OCI-LY3 (cell line): ENCODE measurements at regions not wholly inside any gene's neighbourhood (a gene's known extent, or its start where the extent isn't known, plus 50 kb on each side); places are given as distances from the start of the nearest gene placed in this dataset.

ENCODE experiments used
- H2AFZ ChIP-seq: fragments of 200-600, 300-600 bp; shearing (Covaris generic); 2 replicates; pipeline ENCODE4 v1.6.0; 2014; ENCODE audit warnings: antibody characterized with exemption, low read depth, low read length
- H3K27ac ChIP-seq: fragments of 200-600, 300-600 bp; sonication (generic); 2 replicates; pipeline ENCODE4 v1.5.1; 2014; ENCODE audit warnings: mild to moderate bottlenecking, low read length, moderate library complexity, mixed read lengths
- H3K27me3 ChIP-seq: fragments of 200-600, 300-600 bp; sonication (generic); 2 replicates; pipeline ENCODE4 v1.6.1; 2014; ENCODE audit warnings: low read depth, low read length, mixed read lengths
- H3K36me3 ChIP-seq: fragments of 200-600, 300-600 bp; sonication (generic); replicated peaks from 2 replicates; pipeline ENCODE3; 2014; ENCODE audit warnings: low read depth, low read length, mixed read lengths
- H3K4me1 ChIP-seq: fragments of 300-600, 200-600 bp; sonication (generic); 2 replicates; pipeline ENCODE4 v1.6.1; 2014; ENCODE audit warnings: low read length, mixed read lengths
- H3K4me2 ChIP-seq: fragments of 200-600, 300-600 bp; sonication (generic); 2 replicates; pipeline ENCODE4 v1.6.1; 2014; ENCODE audit warnings: low read length, mixed read lengths
- H3K4me3 ChIP-seq: fragments of 300-600, 200-600 bp; sonication (generic); 2 replicates; pipeline ENCODE4 v1.5.1; 2014; ENCODE audit warnings: antibody characterized with exemption, mild to moderate bottlenecking, low read length, moderate library complexity
- H3K79me2 ChIP-seq: fragments of 300-600, 200-600 bp; shearing (Covaris generic); 2 replicates; pipeline ENCODE4 v1.6.1; 2014; ENCODE audit warnings: mild to moderate bottlenecking, low read length, mixed read lengths
- H3K9ac ChIP-seq: fragments of 300-600, 200-600 bp; shearing (Covaris generic); 2 replicates; pipeline ENCODE4 v1.6.0; 2014; ENCODE audit warnings: mild to moderate bottlenecking, low read length, moderate library complexity
- H3K9me3 ChIP-seq: fragments of 200-600, 300-600 bp; shearing (Covaris generic); 2 replicates; pipeline ENCODE4 v1.6.1; 2014; ENCODE audit warnings: low read length, mixed read lengths; ENCODE audit not compliant: insufficient read depth
- H4K20me1 ChIP-seq: fragments of 200-600, 300-600 bp; sonication (generic); 2 replicates; pipeline ENCODE4 v1.6.1; 2016; ENCODE audit warnings: low read length, mixed read lengths; ENCODE audit not compliant: insufficient read depth
- CTCF ChIP-seq: fragments of 200-600, 300-600 bp; sonication (generic); IDR thresholded peaks from 2 replicates; pipeline ENCODE4 v1.5.1; 2014; ENCODE audit warnings: antibody characterized with exemption, low read length, low read depth
- EZH2phosphoT487 ChIP-seq: fragments of 200-600 bp; shearing (Covaris generic); IDR thresholded peaks from 2 replicates; pipeline ENCODE4 v1.6.1; 2018; ENCODE audit warnings: antibody characterized with exemption, mixed run types, low read depth

DNA sequence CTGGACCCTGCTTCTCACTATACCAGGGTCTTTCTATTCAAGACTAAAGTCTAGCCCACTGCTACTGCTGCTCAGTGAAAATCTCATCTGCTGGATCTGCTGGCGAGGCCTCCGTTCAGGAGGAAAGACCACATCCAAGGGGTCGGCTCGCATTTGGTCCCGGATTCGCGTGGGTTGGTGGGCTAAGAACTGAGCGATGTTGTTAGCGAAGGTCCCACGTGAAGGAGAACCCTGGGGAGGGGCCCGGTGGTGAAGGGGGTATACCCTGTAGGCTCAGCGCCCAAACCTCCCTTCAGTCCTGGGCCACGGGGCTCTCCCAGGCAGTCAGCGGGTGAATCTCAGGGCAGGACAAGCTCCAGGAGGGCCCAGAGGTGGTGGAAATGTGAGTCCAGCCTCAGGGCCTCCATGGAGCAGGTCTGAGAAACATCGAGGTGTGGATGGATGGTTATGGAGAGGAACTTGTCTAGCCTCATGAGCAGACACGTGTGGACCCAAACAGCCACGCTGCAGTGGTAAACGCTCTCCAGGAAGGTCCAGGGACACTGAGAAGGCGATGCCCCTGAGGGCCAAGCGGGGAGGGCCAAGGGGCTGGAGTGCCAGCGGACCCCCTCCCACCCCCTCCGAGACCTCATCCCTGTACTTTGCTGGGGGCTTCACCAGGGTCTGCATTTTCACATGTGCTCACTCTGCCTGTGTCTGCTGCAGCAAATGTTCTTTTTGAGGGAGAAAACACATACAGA is 152.3 kb downstream of the CTTN start:
- no peak overlapping the region for H3K4me3 ChIP-seq
- TF ChIP-seq EZH2phosphoT487 (no peak), CTCF (no peak)
- H3K27me3 ChIP-seq, result no peaks in the 10 kb centered on the region
- H3K79me2 ChIP-seq, result no peaks in the 10 kb centered on the region
- no peak overlapping the region for H3K4me2 ChIP-seq
- H3K9me3 ChIP-seq, result no peaks in the 10 kb centered on the region
- no peaks in the 10 kb centered on the region for H3K4me1 ChIP-seq
- H2AFZ ChIP-seq, result no peak overlapping the region
- H3K36me3 ChIP-seq, result no peaks in the 10 kb centered on the region
- H3K9ac ChIP-seq, result no peak overlapping the region
- H4K20me1 ChIP-seq, result no peaks in the 10 kb centered on the region
- no peak overlapping the region for H3K27ac ChIP-seq

DNA sequence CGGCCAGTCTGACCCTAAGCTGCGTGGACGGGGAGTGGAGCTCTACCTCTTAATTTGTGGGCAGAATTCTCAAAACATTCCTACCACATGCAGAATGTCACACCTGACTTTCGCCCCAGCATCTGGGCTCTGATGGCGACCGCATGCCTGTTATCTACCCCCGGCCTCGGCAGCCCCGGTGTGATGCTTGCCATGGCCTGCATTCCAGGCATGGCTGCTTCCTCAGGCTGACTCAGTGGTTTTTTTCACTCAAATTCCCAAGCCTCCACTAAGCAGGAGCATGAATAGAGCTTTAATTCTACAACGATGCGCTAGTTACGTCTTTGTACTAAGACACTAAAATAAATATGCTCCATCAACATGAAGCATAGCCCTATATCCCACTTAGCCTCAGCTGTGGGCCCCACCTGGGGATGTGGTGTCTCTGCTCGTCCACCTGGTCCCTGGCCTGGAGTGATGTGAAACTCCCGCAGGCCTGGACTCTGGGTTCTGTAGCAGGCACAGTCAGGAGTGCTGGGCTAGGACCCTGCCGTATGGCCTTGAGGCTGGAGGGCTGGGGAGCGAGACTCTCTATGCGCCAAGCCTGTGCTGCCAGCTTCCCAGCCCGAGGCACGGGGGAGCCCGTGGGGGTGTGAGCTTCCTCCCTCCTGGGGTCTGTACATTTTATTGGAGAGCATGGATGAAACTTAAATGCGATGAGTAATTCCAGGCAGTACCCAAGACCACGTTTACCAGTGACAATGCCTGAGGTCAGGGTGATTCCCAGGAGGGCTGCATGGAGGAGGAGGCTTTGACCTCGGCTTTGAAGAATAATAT is 153.2 kb downstream of the CTTN start:
- Histone ChIP-seq H2AFZ (no peak overlapping the region), H3K27ac (no peak overlapping the region), H3K27me3 (no peaks in the 10 kb centered on the region), H3K9me3 (no peaks in the 10 kb centered on the region), H3K4me3 (no peak overlapping the region), H3K4me2 (no peak overlapping the region), H3K79me2 (no peaks in the 10 kb centered on the region), H4K20me1 (no peaks in the 10 kb centered on the region), H3K9ac (no peak overlapping the region), H3K4me1 (no peaks in the 10 kb centered on the region), H3K36me3 (no peaks in the 10 kb centered on the region)
- TF ChIP-seq CTCF (no peak), EZH2phosphoT487 (no peak)

DNA sequence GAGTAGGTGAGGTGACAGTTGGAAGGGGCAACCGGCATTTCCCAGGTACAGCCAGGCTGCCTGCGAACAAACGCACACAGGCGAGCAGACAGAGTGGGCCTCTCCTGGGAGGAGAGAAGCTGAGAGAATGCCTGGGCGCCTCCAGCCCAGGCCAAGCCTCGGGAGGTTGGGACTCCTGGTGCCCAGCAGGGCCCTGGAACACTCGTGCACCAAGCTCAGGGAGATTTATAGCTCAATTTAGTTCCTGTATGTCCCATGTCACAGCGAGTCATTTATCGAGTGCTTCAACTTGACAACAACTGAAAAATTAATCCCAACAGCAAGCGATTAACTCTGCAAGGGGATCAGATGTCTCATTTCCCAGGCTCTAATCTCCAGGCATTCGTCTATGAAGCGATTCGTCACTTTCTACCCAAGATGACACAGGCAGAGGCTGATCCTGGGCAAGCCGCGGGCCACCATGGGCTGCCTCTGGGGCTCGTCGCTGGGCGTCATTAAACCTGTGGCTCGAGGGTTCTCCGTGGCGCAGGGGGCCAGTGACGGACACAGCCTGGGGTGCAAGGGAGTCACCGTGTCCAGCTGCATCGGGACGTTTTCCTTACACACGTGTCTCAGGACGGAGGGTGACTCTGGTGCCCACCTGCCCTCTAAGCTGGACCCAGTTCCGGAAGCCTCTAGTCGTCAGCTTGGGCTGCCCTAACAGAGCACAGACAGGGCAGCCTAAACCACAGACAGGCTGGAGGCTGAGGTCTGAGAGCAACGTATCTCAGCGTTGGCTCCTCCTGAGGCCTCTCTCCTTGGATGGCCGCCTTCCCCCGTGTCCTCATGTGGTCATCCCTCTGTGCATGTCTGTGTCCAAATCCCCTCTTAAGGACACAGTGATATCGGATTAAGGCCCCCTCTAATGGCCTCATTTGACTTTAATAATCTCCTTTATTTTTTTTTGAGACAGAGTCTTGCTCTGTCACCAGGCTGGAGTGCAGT is 154.1 kb downstream of the CTTN start:
- Histone ChIP-seq H3K79me2 (no peaks in the 10 kb centered on the region), H3K4me3 (no peak overlapping the region), H3K4me2 (no peak overlapping the region), H3K9me3 (no peaks in the 10 kb centered on the region), H3K36me3 (no peaks in the 10 kb centered on the region), H3K4me1 (no peaks in the 10 kb centered on the region), H2AFZ (no peak overlapping the region), H4K20me1 (no peaks in the 10 kb centered on the region), H3K27ac (no peak overlapping the region), H3K27me3 (no peaks in the 10 kb centered on the region), H3K9ac (no peak overlapping the region)
- TF ChIP-seq EZH2phosphoT487, result no peak
- TF ChIP-seq CTCF, result no peak
